Tibial nerve (tissue), 3 donors: ENCODE measurements at regions not wholly inside any gene's neighbourhood (a gene's known extent, or its start where the extent isn't known, plus 50 kb on each side); places are given as distances from the start of the nearest gene placed in this dataset.

Experiments
- POLR2A ChIP-seq, 2 donors: fragments of 450-650 bp; IDR thresholded peaks; one replicate each; pipeline ENCODE4 v1.6.1; 2017; ENCODE audit warnings: antibody characterized with exemption in 2 of 2, mild to moderate bottlenecking in 2 of 2, moderate library complexity in 2 of 2
- TF ChIP-seq, protein P1 (sequence below), 5 experiments: fragments of 200-600 bp in 3 of 5; fragments of 450-650 bp in 2 of 5; sonication (generic) in 3 of 5; IDR thresholded peaks; one replicate each; pipeline ENCODE4 v1.5.1; 2016 to 2019; ENCODE audit warnings: antibody characterized with exemption in 5 of 5, mild to moderate bottlenecking in 3 of 5, moderate library complexity in 2 of 5

DNA sequence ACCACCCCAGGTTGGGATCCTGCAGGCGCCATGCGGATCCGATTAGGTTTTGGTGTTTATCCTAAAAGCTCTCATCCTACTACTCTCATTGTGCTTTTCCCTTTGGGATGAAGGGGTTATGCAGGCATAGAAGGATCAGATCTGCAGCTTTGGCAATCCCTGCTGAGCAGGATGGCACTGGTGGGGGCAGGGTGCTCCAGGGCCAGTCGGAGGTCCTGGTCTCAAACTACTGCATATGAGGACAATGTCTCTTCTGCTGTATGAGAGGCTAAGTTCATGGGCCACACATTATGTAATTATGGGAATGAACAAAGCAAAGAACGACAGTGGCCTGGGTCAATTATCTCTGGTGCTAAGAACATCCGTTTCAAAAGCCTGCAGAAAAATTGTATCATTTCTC lies 334.2 kb downstream of the IRX1 start:
- TF ChIP-seq, protein P1, sequence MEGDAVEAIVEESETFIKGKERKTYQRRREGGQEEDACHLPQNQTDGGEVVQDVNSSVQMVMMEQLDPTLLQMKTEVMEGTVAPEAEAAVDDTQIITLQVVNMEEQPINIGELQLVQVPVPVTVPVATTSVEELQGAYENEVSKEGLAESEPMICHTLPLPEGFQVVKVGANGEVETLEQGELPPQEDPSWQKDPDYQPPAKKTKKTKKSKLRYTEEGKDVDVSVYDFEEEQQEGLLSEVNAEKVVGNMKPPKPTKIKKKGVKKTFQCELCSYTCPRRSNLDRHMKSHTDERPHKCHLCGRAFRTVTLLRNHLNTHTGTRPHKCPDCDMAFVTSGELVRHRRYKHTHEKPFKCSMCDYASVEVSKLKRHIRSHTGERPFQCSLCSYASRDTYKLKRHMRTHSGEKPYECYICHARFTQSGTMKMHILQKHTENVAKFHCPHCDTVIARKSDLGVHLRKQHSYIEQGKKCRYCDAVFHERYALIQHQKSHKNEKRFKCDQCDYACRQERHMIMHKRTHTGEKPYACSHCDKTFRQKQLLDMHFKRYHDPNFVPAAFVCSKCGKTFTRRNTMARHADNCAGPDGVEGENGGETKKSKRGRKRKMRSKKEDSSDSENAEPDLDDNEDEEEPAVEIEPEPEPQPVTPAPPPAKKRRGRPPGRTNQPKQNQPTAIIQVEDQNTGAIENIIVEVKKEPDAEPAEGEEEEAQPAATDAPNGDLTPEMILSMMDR (IDR thresholded peaks at IDR 0.05), result no peak
- TF ChIP-seq POLR2A (IDR thresholded peaks at IDR 0.05), result no peak
